Panc1 (cell line): ENCODE measurements at regions not wholly inside any gene's neighbourhood (a gene's known extent, or its start where the extent isn't known, plus 50 kb on each side); places are given as distances from the start of the nearest gene placed in this dataset.

Source experiments
- ATAC-seq: fragments of 200-7000 bp; cut with Tn5 transposase; 2 replicates; pipeline ENCODE4 v1.9.1; 2020; ENCODE audit warnings: mild to moderate bottlenecking, moderate library complexity
- BruUV-seq: library from RNA; stranded (reverse); fragments of 400-500 nt; replicated peaks from 2 replicates; lab custom pipeline; 2021; lab: Mats Ljungman, UMichigan
- CTCF ChIA-PET: fragments of 300-600 bp; sonication (Branson Sonifier 250); formaldehyde crosslinking; loops from one replicate; lab custom pipeline; 2022; ENCODE audit warnings: antibody characterized with exemption; lab: Charles Lee
- POLR2A ChIA-PET: fragments of 300-600 bp; sonication (Branson Sonifier 250); formaldehyde crosslinking; loops from one replicate; lab custom pipeline; 2022; ENCODE audit warnings: antibody characterized with exemption; lab: Charles Lee
- DNase-seq: peaks from one replicate; pipeline ENCODE4 v3.0.0-alpha.2; 2010; ENCODE audit warnings: low read depth, low spot score
- H3K27ac ChIP-seq: 2 replicates; pipeline ENCODE4 v1.5.1; 2011; ENCODE audit warnings: mild to moderate bottlenecking, low read length, inconsistent platforms
- H3K27me3 ChIP-seq: fragments of 200-500 bp; sonication (Bioruptor generic); 2 replicates; pipeline ENCODE4 v1.6.0; 2014; ENCODE audit warnings: low read length, inconsistent platforms; ENCODE audit not compliant: control insufficient read depth, insufficient read depth
- H3K36me3 ChIP-seq: fragments of 200-500 bp; sonication (Bioruptor generic); 2 replicates; pipeline ENCODE4 v1.5.1; 2014; ENCODE audit warnings: inconsistent platforms, mild to moderate bottlenecking, low read length, moderate library complexity; ENCODE audit not compliant: control insufficient read depth, insufficient read depth
- H3K4me1 ChIP-seq: 2 replicates; pipeline ENCODE4 v1.5.1; 2011; ENCODE audit warnings: inconsistent platforms, mild to moderate bottlenecking, low read length, moderate library complexity; ENCODE audit not compliant: control insufficient read depth, insufficient read depth
- H3K4me3 ChIP-seq, 2 experiments: 2 replicates each; pipeline ENCODE4 v1.5.1; 2011 to 2012; ENCODE audit warnings: low read depth in 2 of 2, low read length in 2 of 2, mild to moderate bottlenecking in 2 of 2, inconsistent platforms in 1 of 2, moderate library complexity in 1 of 2
- H3K9me3 ChIP-seq: fragments of 200-500 bp; sonication (Bioruptor generic); 2 replicates; pipeline ENCODE4 v1.5.1; 2014; ENCODE audit warnings: low read depth, mild to moderate bottlenecking, inconsistent platforms, low read length, moderate library complexity; ENCODE audit not compliant: control insufficient read depth, insufficient read depth
- CTCF ChIP-seq: fragments of 450-650 bp; IDR thresholded peaks from 2 replicates; pipeline ENCODE4 v1.5.1; 2017; ENCODE audit warnings: mild to moderate bottlenecking
- POLR2AphosphoS5 ChIP-seq: IDR thresholded peaks from 2 replicates; pipeline ENCODE4 v1.6.1; 2012; ENCODE audit warnings: mild to moderate bottlenecking, low read depth, low read length, moderate library complexity
- REST ChIP-seq, 2 experiments: IDR thresholded peaks; 2 replicates each; pipeline ENCODE4 v1.6.1; 2011 to 2012; ENCODE audit warnings: low read depth in 2 of 2, control low read depth in 1 of 2, low read length in 1 of 2, mild to moderate bottlenecking in 1 of 2, moderate library complexity in 1 of 2; ENCODE audit not compliant: insufficient read depth in 1 of 2
- SIN3A ChIP-seq: IDR thresholded peaks from 2 replicates; pipeline ENCODE4 v1.6.1; 2012; ENCODE audit warnings: low read depth, mild to moderate bottlenecking, low read length, moderate library complexity, borderline replicate concordance; ENCODE audit not compliant: insufficient read depth
- TCF7L2 ChIP-seq: IDR thresholded peaks from 2 replicates; pipeline ENCODE4 v1.6.1; 2011; ENCODE audit warnings: mild to moderate bottlenecking, low read depth, low read length, inconsistent platforms
- in situ Hi-C: cut with HindIII; loops from 2 replicates; pipeline ENCODE4 v1.10.0; 2016; ENCODE audit warnings: low sequenced_read_pairs, low pct_unique_long_range_greater_than_20kb
- intact Hi-C: fragments of 100-400 bp; cut with micrococcal nuclease; formaldehyde crosslinking; loops from one replicate; pipeline ENCODE4 v1.10.0; 2022; ENCODE audit not compliant: unreplicated experiment

GRCh38 chr12:45633733-45634132 is 95.8 kb upstream of the ARID2 start:
- peaks cover 5% of the 10 kb centered on the region for H3K27me3 ChIP-seq
- intact Hi-C loops (no loop called here), in situ Hi-C loops (no loop called here)
- ChIA-PET CTCF (no interaction called here), POLR2A (no interaction called here)
- no peaks in the 10 kb centered on the region for H3K36me3 ChIP-seq
- no peak overlapping the region for H3K4me3 ChIP-seq
- DNase-seq (no peak), ATAC-seq (no peak)
- BruUV-seq = no TSS peak
- no peak overlapping the region for H3K27ac ChIP-seq
- TF ChIP-seq POLR2AphosphoS5 = no peak
- TF ChIP-seq TCF7L2 = no peak
- TF ChIP-seq CTCF = no peak
- TF ChIP-seq SIN3A = no peak
- TF ChIP-seq REST (IDR thresholded peaks at IDR 0.05; ENCODE audit: insufficient read depth in 1 of 2, low read depth in 2 of 2, low read length in 1 of 2) = no peak
- no peaks in the 10 kb centered on the region for H3K9me3 ChIP-seq
- no peaks in the 10 kb centered on the region for H3K4me1 ChIP-seq

- no TSS peak for BruUV-seq
- no peak overlapping the region for H3K27ac ChIP-seq
- H3K4me3 ChIP-seq = no peak overlapping the region
- TF ChIP-seq SIN3A (no peak), POLR2AphosphoS5 (no peak), CTCF (no peak), TCF7L2 (no peak), REST (IDR thresholded peaks at IDR 0.05; ENCODE audit: insufficient read depth in 1 of 2, low read depth in 2 of 2, low read length in 1 of 2) (no peak)
- intact Hi-C loops = no loop called here
- no peaks in the 10 kb centered on the region for H3K36me3 ChIP-seq
- in situ Hi-C loops = no loop called here
- CTCF ChIA-PET = no interaction called here
- POLR2A ChIA-PET = no interaction called here
- DNase-seq (no peak), ATAC-seq (no peak)
- H3K27me3 ChIP-seq = peaks cover 5% of the 10 kb centered on the region
- no peaks in the 10 kb centered on the region for H3K9me3 ChIP-seq
- H3K4me1 ChIP-seq = no peaks in the 10 kb centered on the region
Measured at GRCh38 chr12:45634273-45634917, 95.1 kb upstream of the ARID2 start.
